GM20431 (cell line): ENCODE measurements at regions not wholly inside any gene's neighbourhood (a gene's known extent, or its start where the extent isn't known, plus 50 kb on each side); places are given as distances from the start of the nearest gene placed in this dataset.

Experiments
- in situ Hi-C: fragments of 300-500 bp; cut with MseI, MboI; formaldehyde crosslinking; loops from one replicate; pipeline ENCODE4 v1.15.0; 2020; ENCODE audit warnings: low sequenced_read_pairs; ENCODE audit not compliant: unreplicated experiment

- in situ Hi-C loops, result no loop called here
Observed at GRCh38 chr6:40914005-40914404, 125.0 kb downstream of the UNC5CL start.

GRCh38 chr6:40912158-40912946 lies 126.7 kb downstream of the UNC5CL start:
- in situ Hi-C loops, result no loop called here

- in situ Hi-C loops, result no loop called here
Observed at GRCh38 chr6:40910260-40910893, 128.6 kb downstream of the UNC5CL start.

GRCh38 chr6:40909811-40910210 lies 129.2 kb downstream of the UNC5CL start:
- in situ Hi-C loops, result no loop called here

- in situ Hi-C loops, result no loop called here
Observed at GRCh38 chr6:40907198-40907701, 131.8 kb downstream of the UNC5CL start.

- in situ Hi-C loops, result no loop called here
Observed at GRCh38 chr6:40906759-40907158, 132.3 kb downstream of the UNC5CL start.

GRCh38 chr6:40904583-40905194 lies 134.3 kb downstream of the UNC5CL start:
- in situ Hi-C loops, result no loop called here

- in situ Hi-C loops, result no loop called here
Observed at GRCh38 chr6:40903456-40903855, 135.6 kb downstream of the UNC5CL start.

GRCh38 chr6:40901322-40902055 lies 137.5 kb downstream of the UNC5CL start:
- in situ Hi-C loops, result no loop called here

GRCh38 chr6:40900791-40901190 lies 138.2 kb downstream of the UNC5CL start:
- in situ Hi-C loops, result no loop called here

GRCh38 chr6:40899684-40900155 lies 139.3 kb downstream of the UNC5CL start:
- in situ Hi-C loops, result no loop called here

- in situ Hi-C loops, result no loop called here
Observed at GRCh38 chr6:40898073-40898472, 140.9 kb downstream of the UNC5CL start.

- in situ Hi-C loops, result no loop called here
Observed at GRCh38 chr6:40897390-40898003, 141.5 kb downstream of the UNC5CL start.

- in situ Hi-C loops, result no loop called here
Observed at GRCh38 chr6:40896696-40897095, 142.3 kb downstream of the UNC5CL start.

- in situ Hi-C loops, result no loop called here
Observed at GRCh38 chr6:40894962-40895799, 143.8 kb downstream of the UNC5CL start.

GRCh38 chr6:40893021-40893420 lies 146.0 kb downstream of the UNC5CL start:
- in situ Hi-C loops, result no loop called here

GRCh38 chr6:40892223-40892622 lies 146.8 kb downstream of the UNC5CL start:
- in situ Hi-C loops, result no loop called here

- in situ Hi-C loops, result no loop called here
Observed at GRCh38 chr6:40891686-40892085, 147.3 kb downstream of the UNC5CL start.

GRCh38 chr6:40891131-40891530 lies 147.9 kb downstream of the UNC5CL start:
- in situ Hi-C loops, result no loop called here
